ENCODE measurements at regions not wholly inside any gene's neighbourhood (a gene's known extent, or its start where the extent isn't known, plus 50 kb on each side); places are given as distances from the start of the nearest gene placed in this dataset.
A peak's percentile ranks its signal among the peaks of the same experiment; 100 is the strongest.

- TF ChIP-seq CTCF (IDR thresholded peaks at IDR 0.05) (peak; percentile 54), EZH2 (IDR thresholded peaks at IDR 0.05; ENCODE audit: borderline replicate concordance, insufficient read depth, low read depth, low read length, poor library complexity, severe bottlenecking) (no peak)
Observed at GRCh38 chr3:43855674-43856299, 165.0 kb downstream of the ABHD5 start.
